NCI-H2227 (cell line): ENCODE measurements at regions not wholly inside any gene's neighbourhood (a gene's known extent, or its start where the extent isn't known, plus 50 kb on each side); places are given as distances from the start of the nearest gene placed in this dataset.
"Not testable (repeated sequence)": the region's sequence is repeated elsewhere in the genome, so short reads cannot be mapped to it uniquely, and the experiment has no call there.

Source experiments
- DNase-seq: peaks from one replicate; lab custom pipeline; 2025; ENCODE audit not compliant: unreplicated experiment; lab: John Stamatoyannopoulos, UW

DNA sequence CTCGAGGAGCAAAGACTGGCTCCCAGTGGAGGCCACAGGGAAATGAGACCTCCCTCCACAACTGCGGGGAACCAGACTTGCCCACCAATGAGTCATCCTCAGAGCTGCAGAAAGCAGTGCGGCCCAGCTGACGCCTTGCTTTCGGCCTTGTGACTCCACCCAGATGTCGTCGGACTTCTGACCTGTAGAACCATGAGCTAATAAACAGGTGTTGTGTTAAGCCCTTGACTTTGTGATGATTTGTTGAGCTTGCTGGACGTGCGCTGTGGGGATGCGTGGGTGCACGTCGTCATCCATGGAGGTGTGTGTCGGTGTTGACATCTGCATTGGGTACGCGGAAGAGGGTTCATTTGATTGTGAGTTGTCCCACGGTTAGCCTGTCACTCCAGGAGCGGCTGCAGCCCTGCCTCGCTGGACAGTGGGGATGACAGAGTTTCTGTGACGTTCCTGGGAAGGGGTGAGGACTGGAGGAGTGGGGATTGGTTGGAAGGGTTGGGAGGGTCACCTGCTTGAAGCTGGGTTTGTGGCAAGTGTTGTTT is 154.1 kb downstream of the SH3BP4 start:
- no peak for DNase-seq

DNA sequence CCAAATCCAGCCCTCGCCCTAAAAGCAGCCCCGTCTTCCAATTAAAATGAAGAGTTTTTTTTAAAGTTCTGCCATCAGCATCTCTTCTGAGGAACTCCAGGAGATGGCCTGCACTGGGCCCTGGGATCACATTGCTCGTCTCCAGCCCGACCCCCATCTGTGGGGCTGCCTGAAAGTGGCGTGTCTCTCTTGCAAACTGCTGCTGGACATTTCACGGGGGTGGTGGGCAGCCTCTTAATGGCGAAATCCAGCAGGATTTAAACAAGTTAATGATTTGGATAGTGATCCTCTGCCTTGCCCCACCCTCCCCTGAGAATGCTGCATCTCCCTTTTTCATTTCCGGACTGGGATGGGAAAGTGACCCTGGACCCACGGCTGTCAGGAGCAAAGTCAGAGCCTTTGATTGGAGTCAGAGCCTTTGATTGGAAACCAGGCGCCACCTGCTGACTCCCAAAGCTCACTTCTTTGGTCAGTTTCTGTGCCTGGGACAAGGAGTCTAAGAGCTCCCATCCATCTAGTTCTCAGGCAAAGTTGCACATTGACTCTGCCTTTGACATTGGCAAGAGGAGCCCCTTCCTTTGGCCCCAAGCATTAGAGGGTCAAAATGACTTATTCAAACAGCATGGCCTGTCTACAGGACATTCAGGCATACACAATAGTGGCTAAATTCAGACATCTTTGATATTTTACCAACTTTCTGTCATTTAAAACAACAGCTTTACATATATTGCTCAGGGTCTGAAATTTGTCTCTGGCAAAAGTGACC is 155.2 kb downstream of the SH3BP4 start:
- DNase-seq = peak; percentile 65

DNA sequence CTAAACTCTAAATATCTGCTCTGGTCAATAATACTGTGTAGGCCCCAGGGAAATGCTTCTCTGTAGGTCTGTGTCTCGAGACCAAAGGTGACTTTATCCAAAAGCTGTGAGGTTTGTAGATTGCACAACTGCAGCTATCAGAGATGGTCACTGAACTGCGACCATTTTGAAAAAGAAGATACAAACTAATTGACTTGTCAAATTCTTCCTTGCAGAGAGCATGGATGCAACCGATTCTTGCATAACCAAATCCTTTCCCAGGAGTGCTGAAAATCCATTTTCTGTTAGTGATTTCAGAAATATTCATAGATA is 155.8 kb downstream of the SH3BP4 start:
- DNase-seq = no peak

DNA sequence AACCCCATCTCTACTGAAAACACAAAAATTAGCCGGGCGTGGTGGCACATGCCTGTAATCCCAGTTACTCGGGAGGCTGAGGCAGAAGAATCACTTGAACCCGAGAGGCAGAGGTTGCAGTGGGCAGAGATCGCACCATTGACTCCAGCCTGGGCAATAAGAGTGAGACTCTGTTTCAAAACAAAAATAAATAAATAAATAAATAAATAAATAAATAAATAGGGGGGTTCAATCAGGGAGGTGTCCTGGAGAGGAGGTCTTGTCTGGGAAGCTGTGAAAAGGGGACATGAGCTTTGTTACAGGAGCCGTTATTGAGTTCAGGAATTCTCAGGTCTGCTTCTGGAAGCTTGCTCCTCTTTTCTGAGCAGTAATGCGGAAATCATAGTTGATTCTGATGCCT is 157.7 kb downstream of the SH3BP4 start:
- DNase-seq = not testable (repeated sequence)

DNA sequence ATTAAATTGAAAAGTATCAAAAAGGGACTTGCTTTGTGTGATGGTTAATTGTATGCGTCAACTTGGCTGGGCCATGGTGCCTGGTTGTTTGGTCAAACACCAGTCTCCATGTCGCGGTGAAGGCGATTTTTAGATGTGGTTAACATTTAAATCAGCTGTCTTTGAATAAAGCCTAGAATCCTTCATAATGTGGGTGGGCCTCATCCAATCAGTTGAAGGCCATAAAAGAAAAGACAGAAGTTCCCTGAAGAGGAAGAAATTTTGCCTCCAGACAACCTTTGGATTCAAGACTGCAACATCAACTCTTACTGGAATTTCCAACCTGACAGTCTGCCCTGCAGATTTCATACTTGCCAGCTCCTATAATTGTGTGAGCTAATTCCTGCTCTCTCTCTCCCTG is 160.5 kb downstream of the SH3BP4 start:
- no peak for DNase-seq

DNA sequence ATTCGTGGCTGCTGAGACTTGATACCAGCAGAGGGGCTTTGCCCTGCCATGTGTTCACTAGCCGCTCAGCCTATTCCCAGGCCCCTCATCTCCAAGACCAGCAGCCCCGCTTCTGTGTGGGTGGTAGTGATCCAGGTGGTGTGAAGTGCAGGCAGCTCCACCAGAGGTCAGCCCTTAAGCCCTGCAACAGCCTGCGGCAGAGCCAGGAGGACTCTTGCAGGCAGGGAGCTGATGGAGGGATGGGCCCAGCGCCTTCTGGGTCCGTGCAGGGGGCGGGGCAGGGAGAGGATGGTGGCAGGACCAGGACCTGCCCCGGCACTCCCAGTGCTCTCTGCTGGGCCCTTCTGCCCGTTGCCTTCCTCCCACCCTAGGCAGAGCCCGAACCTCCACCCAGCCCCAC is 162.0 kb downstream of the SH3BP4 start:
- no peak for DNase-seq

DNA sequence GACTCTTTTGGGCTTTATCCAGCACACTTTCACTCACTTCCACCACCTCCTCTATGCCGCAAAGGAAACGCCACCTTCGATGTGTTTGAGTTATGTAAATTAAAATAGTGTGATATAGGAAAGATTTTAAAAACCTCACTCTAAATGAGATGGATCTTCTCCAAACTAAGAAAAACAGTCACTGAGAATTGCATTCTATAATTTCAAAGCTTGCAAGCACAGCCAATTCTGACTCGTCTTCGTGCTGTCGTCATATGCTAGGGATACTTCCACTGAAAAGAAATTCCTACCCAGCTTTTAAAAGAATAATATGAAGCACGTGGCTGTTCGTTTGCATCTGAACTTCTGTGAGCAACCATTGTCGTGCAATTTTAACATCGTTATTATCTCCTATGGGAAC is 162.5 kb downstream of the SH3BP4 start:
- no peak for DNase-seq

DNA sequence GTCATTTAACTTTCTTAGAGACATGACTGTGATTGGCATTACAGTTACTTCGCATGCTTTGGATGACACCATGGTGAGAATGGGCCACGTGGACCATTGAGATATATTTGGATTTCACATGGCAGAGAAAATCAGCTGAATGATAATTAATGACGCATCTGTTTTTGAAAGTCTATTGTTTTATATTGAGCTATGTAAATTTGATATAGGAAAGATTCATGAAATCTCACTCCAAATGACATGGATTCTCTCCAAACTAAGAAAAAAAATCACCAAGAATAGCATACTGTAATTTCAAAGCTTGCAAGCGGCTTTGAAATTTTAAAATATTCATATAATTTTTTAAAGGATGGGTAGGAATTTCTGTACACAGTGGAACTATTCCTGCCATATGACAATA is 163.7 kb downstream of the SH3BP4 start:
- no peak for DNase-seq

DNA sequence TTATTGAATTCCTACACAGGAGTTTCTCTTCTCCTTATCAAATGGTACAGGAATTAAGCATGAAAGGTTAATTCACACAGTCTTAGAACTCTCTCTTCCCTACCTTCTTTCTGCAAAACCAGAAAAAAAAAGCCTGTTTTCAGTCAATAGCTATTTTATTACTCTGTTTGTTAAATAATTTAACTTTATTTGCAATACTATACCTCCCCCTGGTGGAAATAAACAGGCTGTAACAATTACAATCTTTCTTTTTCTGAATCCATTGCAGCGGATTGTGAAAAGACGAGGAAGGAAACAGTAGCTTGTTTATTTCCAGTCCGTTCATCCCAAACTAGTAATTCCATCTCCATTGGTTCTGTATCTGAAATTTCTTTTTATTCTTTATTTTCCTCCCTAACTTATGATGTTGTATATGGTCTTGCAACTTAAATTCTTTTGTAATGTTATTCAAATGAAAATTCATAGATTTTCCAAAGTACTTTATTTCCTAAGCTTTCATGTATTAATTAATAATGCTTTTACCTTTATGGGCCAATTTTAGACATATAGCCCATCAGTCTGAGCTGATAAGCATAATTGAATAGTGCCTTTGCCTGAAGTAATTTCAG is 165.2 kb downstream of the SH3BP4 start:
- peak; percentile 79 for DNase-seq

DNA sequence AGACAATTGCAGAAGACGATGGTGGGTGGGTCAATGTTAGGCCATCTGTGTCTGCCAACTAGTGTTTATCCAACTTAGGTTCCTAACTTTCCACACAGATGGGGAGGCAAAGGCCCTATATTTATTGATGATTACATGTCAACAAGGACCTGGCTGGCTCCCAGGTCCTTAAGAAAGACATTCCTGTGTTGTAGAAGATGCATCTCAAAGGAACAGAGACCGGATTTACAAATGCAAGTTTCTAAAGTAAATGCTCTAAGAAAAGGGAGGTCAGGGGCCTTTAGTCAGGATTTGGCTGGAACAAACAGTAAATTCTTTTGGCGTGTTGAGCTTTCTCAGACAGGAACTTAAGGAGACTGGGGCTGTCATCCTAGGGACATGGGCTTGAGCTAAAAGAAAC is 175.0 kb downstream of the SH3BP4 start:
- no peak for DNase-seq

DNA sequence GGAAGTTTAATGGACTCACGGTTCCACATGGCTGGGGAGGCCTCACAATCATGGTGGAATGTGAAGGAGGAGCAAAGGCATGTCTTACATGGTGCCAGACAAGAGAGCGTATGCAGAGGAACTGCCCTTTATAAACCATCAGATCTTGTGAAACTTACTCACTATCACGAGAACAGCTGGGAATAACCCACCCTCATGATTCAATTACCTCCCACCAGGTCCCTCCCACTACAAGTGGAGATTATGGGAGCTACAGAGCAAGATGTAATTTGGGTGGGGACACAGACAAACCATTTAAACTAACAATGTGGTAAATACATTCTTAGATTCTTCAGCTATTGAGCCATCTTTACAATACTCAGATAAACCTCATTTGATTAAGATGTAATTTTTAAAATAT is 176.1 kb downstream of the SH3BP4 start:
- DNase-seq = no peak

DNA sequence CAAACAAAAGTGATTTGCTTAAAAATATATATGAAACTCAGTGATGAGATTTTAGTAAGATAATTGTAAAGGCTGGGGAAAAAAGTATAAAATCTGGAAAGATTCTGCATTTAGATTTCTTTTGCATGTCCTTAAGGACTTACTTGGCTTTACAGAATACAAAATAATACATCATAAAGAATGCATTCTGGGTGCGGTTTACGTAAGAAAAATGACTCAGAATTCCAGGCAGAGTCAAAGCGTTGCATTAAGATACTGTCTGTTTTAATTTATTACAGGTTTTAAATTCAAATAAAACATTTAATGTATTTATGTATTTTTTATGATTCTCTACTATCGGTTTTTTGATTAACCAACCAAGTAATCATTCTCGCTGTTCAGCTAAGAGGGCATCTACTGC is 178.0 kb downstream of the SH3BP4 start:
- DNase-seq = no peak

DNA sequence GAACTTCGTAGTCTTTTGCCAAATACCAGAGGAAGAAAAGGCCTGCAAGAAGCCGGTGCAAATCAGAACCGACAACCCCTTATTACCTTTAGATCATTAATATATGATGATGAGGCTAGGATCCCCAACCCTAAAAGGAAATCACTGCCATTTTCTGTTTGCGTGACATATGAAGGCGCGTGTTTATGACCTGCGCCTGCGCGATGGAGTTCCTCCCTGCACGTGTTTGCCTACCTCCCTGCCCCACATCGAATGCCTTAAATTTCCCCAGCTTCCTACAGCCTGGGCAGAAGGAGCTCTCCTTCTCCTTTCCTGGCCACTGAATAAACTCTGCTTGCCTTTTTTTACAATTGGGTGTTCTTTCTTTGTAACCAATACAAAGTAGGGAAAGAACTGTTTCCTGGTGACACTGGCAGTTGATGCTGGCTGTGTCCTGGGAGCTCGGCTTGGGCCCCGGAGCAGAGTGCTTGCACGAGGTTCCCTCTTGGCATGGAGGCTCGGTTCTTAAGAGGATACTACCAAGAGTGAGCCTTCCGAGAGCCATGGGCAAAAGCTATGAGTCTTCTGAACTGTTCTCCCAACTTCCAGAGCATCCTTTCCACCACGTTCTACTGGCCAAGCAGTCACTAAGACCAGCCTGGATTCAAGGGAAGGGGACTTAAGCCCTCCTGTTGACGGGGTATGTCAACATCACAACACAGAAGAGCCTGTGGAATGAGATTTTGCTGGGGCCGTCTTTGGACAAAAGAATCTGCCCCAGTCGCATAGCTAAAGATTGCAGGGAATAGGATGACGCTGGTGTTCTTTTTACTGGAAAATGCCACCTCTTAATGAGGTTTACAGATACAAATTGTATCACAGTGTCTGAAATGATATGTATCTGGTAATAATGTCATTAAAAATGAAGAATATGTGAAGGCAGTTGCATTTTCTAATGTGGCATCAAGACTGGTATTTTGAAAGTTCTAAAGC is 179.8 kb downstream of the SH3BP4 start:
- no peak for DNase-seq

DNA sequence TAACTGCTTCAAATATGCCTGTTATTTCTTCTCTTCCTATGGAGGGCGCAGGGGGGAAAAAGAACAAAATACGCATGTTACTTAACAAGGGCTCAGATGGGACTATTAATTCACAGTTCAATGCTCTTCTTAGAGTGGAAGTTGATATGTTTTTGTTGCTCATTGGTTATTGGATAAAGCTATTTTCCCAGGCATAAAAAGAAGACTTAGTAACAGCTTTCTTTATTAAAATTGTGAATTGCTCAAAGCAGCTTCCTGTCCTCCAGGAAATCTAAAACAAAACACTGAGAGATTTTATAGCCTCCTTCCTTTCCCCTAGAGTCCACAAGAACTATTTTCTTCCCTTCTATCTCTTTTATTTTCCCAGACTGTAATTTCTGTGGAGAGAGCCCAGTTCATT is 180.8 kb downstream of the SH3BP4 start:
- no peak for DNase-seq

DNA sequence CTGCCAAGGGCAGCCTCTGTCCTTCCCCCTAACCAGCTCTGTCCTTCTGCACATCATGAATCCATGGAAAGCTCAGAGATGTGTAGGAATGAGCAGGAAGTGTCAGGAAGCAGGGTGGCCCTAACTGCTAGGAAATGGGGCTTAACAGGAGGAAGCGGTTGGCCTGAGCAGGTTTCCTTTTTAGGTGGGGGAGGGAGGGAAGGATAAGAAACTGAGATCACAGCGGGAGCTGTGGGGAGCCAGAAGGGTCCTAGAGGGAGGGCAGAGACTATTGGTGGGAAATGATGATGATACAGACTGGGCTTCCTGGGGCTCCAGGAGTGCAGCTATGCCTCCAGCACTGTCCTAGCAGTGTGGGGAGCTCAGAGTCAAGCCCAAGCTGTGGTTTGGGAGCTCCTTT is 182.0 kb downstream of the SH3BP4 start:
- no peak for DNase-seq

DNA sequence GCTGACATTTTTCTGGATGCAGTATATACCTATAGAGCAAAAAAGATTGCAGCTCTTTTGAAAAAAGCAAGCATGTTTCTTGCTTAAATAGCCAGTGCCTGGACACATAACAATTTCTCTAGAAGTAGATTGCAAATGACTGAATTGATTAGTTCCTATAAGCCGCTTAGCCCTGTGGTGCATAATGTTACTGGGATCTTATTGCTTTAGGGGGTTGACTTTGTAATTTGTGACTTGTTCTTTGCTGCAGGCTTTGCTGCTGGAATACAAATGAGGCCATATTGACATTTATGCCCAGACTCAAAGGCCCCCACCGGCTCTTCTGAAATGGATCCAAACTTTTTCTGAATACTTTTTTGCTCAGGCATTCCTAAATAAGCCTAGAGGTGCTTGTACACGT is 182.6 kb downstream of the SH3BP4 start:
- no peak for DNase-seq

DNA sequence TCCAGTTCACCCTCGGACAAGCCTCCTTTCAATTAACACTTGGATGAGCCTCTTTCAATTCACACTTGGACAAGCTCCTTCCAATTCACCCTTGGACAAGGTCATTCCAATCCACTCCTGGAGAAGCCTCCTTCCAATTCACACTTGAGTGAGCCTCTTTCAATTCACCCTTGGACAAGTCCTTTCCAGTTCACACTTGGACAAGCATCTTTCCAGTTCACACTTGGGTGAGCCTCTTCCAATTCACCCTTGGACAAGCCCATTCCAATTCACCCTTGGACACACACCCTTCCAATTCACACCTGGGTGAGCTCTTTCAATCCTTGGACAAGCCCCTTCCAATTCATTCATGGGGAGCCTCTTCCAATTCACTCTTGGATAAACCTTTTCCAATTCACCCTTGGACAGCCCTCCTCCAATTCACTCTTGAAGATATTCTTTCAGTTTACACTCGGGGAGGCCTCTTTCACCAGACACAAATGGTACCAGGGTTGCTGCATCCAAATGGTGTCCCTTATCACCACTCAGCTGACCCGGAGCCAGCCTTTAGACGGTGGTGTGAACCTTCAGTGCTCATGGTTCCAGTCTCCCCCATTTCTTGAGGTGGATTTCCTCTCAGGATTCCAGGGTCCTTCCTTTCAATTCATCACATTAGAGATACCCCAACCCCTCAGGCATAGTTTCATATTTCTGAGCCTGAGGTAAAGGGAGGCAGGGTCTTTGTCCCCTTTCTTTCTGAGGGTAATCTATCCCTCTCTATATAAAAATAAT is 183.6 kb downstream of the SH3BP4 start:
- DNase-seq = no peak

DNA sequence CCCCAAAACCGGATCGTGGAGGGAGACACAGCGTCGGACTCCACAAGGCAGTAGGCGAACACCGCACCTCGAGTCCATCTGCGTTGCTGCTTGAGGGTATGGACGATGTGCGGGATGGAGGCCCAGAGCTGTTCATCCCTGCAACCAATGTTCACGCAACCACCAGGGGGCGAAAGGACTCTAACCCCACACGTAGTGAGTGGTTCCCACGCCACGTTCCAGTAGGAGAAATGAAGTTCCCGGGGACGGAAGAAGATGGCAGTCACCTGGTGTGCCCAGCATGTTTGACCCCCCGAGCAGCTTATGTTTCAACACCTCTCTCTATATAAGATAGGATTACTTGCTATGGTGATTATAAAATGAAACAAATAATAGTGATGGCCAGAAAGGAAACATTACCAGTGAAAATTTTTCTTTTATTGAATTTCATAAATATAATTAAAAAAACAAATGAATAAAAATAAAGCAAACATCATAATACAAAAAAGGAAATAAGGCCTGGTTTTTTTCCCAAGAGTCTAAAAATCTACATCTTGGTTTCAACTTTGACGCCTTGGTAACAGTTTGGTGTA is 184.3 kb downstream of the SH3BP4 start:
- DNase-seq = no peak

DNA sequence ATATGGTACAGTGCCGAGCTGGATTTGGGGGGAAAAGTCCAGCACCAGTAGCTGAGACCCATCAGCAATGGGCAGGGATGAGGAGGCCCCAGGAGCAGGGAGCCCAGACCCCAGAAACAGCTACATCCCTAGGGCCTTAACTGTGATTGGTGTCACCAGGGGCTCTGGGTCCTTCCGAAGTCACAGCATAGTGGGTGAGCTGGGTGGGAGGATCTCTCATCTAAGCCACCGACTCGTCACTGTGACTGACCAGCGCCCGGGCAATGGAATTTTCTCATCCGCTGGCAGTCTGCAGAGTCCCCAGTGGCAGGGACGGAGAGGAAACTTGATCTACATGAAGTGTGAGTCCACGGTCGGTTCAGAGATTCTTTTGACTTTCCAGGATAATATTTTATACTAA is 186.5 kb downstream of the SH3BP4 start:
- no peak for DNase-seq

DNA sequence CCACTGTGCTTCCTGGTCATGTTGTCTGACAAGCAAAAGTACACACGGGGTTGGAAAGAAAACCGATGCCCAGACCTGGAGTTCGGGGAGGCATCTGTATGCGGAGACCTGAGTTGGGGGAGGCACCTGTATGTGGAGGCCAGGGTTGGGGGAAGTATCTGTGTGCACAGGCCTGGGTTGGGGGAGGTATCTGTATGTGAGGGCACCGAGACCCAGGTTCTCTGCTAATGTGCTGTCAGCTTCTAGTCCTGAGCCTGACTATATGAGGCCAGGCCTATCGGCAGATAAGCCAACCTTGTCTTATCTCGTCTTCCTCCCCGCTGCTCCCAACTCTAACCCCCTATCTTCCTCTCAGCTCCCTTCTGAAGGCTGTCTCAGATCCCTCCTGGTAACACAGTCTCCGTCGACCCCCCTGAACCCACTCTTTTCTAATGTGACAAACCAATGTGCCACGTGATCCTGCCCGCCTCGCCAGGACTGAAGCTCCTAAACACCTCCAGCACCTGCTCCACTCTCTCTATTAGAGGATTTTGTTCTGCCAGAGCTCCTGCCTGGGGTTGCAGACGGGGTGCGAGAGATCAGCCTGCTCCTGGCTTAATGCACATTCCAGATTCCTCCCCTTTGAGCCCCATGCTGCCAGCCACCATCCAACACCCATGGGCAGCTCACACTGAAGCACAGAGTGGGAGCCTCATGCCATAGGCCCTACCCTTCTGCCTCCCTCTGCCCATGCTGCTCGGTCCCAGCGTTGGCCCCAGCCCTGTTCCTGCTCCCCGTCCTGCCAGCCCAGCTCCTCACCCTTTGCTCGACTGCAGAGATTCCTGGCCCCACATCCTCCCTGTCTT is 188.4 kb downstream of the SH3BP4 start:
- no peak for DNase-seq
